ENCODE measurements at regions not wholly inside any gene's neighbourhood (a gene's known extent, or its start where the extent isn't known, plus 50 kb on each side); places are given as distances from the start of the nearest gene placed in this dataset.

DNA sequence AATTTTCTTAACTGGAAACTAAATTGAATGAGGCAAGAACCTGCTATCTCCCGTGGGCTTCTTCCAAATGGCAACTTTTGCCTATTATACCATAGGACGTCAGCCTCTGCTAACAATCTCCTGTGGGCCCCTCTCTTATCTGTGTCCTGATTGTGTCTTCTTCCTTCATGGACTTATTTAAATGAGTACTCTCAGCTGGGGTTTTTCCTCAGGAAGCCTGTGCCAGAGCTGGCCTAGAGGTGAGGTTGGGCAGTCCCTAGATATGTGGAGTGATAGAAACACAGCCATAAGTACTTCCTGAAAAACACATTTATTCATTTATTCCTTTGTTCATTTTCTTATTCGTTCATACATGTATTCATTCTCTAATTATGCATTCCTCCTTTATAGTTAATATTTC, 712.5 kb upstream of the SLIT2 start:
- TF ChIP-seq, protein P1, sequence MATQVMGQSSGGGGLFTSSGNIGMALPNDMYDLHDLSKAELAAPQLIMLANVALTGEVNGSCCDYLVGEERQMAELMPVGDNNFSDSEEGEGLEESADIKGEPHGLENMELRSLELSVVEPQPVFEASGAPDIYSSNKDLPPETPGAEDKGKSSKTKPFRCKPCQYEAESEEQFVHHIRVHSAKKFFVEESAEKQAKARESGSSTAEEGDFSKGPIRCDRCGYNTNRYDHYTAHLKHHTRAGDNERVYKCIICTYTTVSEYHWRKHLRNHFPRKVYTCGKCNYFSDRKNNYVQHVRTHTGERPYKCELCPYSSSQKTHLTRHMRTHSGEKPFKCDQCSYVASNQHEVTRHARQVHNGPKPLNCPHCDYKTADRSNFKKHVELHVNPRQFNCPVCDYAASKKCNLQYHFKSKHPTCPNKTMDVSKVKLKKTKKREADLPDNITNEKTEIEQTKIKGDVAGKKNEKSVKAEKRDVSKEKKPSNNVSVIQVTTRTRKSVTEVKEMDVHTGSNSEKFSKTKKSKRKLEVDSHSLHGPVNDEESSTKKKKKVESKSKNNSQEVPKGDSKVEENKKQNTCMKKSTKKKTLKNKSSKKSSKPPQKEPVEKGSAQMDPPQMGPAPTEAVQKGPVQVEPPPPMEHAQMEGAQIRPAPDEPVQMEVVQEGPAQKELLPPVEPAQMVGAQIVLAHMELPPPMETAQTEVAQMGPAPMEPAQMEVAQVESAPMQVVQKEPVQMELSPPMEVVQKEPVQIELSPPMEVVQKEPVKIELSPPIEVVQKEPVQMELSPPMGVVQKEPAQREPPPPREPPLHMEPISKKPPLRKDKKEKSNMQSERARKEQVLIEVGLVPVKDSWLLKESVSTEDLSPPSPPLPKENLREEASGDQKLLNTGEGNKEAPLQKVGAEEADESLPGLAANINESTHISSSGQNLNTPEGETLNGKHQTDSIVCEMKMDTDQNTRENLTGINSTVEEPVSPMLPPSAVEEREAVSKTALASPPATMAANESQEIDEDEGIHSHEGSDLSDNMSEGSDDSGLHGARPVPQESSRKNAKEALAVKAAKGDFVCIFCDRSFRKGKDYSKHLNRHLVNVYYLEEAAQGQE (IDR thresholded peaks at IDR 0.05; ENCODE audit: insufficient read depth in 1 of 2, low read depth in 2 of 2, low read length in 2 of 2): no peak
- no peak for TF ChIP-seq TAF1 (IDR thresholded peaks at IDR 0.05; ENCODE audit: borderline replicate concordance, insufficient read depth, low read length)
- no peak for TF ChIP-seq POLR2AphosphoS5 (IDR thresholded peaks at IDR 0.05; ENCODE audit: low read depth, low read length)
- no peak for TF ChIP-seq FOXP2 (optimal IDR thresholded peaks at IDR 0.05; ENCODE audit: borderline replicate concordance, extremely low read depth, extremely low read length, insufficient read depth)

DNA sequence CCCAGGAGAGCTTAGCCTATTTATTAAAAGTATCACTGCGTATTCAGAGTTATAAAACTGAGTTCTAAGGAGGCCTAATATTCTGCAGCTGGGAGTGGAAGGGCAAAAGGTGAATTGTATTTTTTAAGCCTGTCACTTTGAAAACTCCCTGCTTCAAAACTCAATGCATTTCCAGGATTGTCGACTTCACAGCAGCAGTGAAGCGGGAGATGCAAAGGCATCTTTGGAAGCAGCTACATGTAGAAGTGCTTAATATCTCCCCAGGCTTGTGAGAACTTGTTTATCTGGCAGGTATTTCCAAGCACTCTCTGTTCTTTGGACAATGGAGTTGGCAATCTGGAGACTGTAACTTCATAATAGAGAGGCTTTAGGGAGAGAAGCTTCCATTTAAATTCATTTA, 717.5 kb upstream of the SLIT2 start:
- TF ChIP-seq, protein P1 (IDR thresholded peaks at IDR 0.05; ENCODE audit: insufficient read depth in 1 of 2, low read depth in 2 of 2, low read length in 2 of 2): no peak
- no peak for TF ChIP-seq TAF1 (IDR thresholded peaks at IDR 0.05; ENCODE audit: borderline replicate concordance, insufficient read depth, low read length)

DNA sequence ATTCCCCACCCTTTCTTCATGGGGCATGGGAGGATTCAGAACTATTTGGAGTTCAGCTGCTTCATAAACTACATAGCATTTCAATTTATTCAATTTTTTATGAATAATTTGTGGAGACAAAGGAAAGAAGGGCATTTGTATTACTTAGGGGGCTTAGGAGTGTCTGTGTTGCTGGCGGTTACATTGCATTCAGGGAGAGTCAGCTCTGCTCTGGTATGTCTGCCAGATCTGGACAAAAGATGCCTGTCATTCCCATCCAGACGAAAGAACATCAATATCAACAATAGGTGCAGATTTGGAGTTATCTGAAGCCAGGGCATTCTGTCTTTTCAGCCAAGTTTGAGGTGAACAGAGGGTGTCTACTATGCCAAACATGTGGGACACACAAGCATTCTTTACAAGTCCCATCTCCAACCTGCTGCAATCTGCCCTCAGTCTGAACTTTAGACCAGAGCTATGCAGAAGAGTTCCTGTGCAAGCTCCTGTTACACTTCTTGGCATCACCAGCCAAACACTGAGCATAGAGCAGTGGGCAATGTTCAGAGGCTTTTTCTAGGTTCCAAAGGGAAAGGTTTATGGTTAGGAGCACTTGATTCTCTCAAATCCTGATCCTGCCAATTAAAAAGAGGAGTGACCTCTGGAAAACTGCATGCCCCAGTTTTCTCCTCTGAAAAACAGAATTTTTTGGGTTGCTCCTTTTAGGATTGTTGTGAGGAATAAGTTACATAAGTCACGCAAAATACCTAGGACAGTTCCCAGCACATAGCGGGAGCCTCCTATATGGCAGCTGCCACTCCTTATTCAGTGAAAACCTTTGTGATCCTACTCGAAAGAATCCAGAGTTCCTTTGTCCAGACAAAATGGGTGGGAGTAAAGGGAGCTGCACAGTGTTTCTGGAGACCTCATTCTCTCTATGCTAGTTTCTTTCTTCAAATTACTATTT, 719.5 kb upstream of the SLIT2 start:
- TF ChIP-seq SIN3A (IDR thresholded peaks at IDR 0.05; ENCODE audit: borderline replicate concordance, insufficient read depth, low read length) (no peak), POLR2AphosphoS5 (IDR thresholded peaks at IDR 0.05; ENCODE audit: low read depth, low read length) (no peak), FOXP2 (optimal IDR thresholded peaks at IDR 0.05; ENCODE audit: borderline replicate concordance, extremely low read depth, extremely low read length, insufficient read depth) (no peak)
- TF ChIP-seq, protein P1 (IDR thresholded peaks at IDR 0.05; ENCODE audit: insufficient read depth in 1 of 2, low read depth in 2 of 2, low read length in 2 of 2): peak in 1 of 2 experiments; percentile 68; a peak in 1 of 4 replicates

GRCh38 chr4:19523964-19524363, 727.7 kb upstream of the SLIT2 start:
- TF ChIP-seq SIN3A (IDR thresholded peaks at IDR 0.05; ENCODE audit: borderline replicate concordance, insufficient read depth, low read length): no peak
- TF ChIP-seq FOXP2 (optimal IDR thresholded peaks at IDR 0.05; ENCODE audit: borderline replicate concordance, extremely low read depth, extremely low read length, insufficient read depth): no peak
- TF ChIP-seq TAF1 (IDR thresholded peaks at IDR 0.05; ENCODE audit: borderline replicate concordance, insufficient read depth, low read length): no peak
- no peak for TF ChIP-seq POLR2AphosphoS5 (IDR thresholded peaks at IDR 0.05; ENCODE audit: low read depth, low read length)
- TF ChIP-seq, protein P1 (IDR thresholded peaks at IDR 0.05; ENCODE audit: insufficient read depth in 1 of 2, low read depth in 2 of 2, low read length in 2 of 2): no peak

Data from PFSK-1 (cell line).